ENCODE measurements at regions not wholly inside any gene's neighbourhood (a gene's known extent, or its start where the extent isn't known, plus 50 kb on each side); places are given as distances from the start of the nearest gene placed in this dataset.
"Not testable (repeated sequence)": the region's sequence is repeated elsewhere in the genome, so short reads cannot be mapped to it uniquely, and the experiment has no call there.

- BruUV-seq (replicated peaks); H4K91ac ChIP-seq (ENCODE audit: insufficient read depth, low read depth, low read length); H4K8ac ChIP-seq (ENCODE audit: low read depth in 2 of 2, low read length in 2 of 2); H3K23ac ChIP-seq (ENCODE audit: low read depth, low read length); H2AK5ac ChIP-seq (ENCODE audit: low read depth, low read length); H2BK120ac ChIP-seq (ENCODE audit: low read depth, low read length); H4K5ac ChIP-seq (ENCODE audit: low read depth, low read length); H2AFZ ChIP-seq (replicated peaks; ENCODE audit: low read length, poor library complexity); H3K4me3 ChIP-seq (ENCODE audit: insufficient read depth, low read depth, low read length); H2BK20ac ChIP-seq (ENCODE audit: low read depth, low read length); H3K27me3 ChIP-seq (ENCODE audit: control insufficient read depth, insufficient read depth, low read length); dilution Hi-C loops (cut with HindIII; ENCODE audit: low sequenced_read_pairs, unreplicated experiment); H3K4me1 ChIP-seq (ENCODE audit: control insufficient read depth, insufficient read depth, low read length); H2AK9ac ChIP-seq (replicated peaks; ENCODE audit: low read depth, low read length, poor library complexity); H3K9me1 ChIP-seq (ENCODE audit: insufficient read depth, low read length); H3K14ac ChIP-seq (replicated peaks; ENCODE audit: low read depth, low read length); H3K4ac ChIP-seq (ENCODE audit: low read depth, low read length); CTCF ChIA-PET; intact Hi-C loops (cut with micrococcal nuclease); H3K56ac ChIP-seq (ENCODE audit: extremely low read depth, insufficient read depth, low read length); DNase-seq; ATAC-seq (ENCODE audit: low read depth); H3K9ac ChIP-seq (ENCODE audit: low read depth, low read length); H2BK15ac ChIP-seq (ENCODE audit: low read depth, low read length); H3K36me3 ChIP-seq (ENCODE audit: control insufficient read depth, insufficient read depth, low read length); H2BK5ac ChIP-seq (ENCODE audit: low read depth, low read length, poor library complexity, severe bottlenecking); H3K18ac ChIP-seq (ENCODE audit: low read depth, low read length); H3K4me2 ChIP-seq (ENCODE audit: low read depth, low read length); H3K79me1 ChIP-seq (ENCODE audit: low read depth in 1 of 2, low read length in 2 of 2); H4K20me1 ChIP-seq (ENCODE audit: insufficient read depth, low read length); POLR2A ChIA-PET (ENCODE audit: unreplicated experiment); in situ Hi-C loops (cut with MboI; ENCODE audit: low sequenced_read_pairs); H3K27ac ChIP-seq (ENCODE audit: insufficient read depth, low read length): not testable (repeated sequence)
- WGBS, 2 experiments (ENCODE audit: extremely low coverage in 2 of 2, insufficient read length in 1 of 2) = no CpG with 5 or more reads among the region's 3 CpGs
- H3K9me3 ChIP-seq (ENCODE audit: control insufficient read depth, insufficient read depth, low read length) = peaks cover 28% of the 10 kb centered on the region
Measured at GRCh38 chr21:10345178-10345612, 176.2 kb upstream of the TPTE start.

GRCh38 chr21:10346249-10346648 lies 175.1 kb upstream of the TPTE start:
- H3K18ac ChIP-seq (ENCODE audit: low read depth, low read length); intact Hi-C loops (cut with micrococcal nuclease); H3K4me3 ChIP-seq (ENCODE audit: insufficient read depth, low read depth, low read length); H3K27me3 ChIP-seq (ENCODE audit: control insufficient read depth, insufficient read depth, low read length); H4K8ac ChIP-seq (ENCODE audit: low read depth in 2 of 2, low read length in 2 of 2); H3K27ac ChIP-seq (ENCODE audit: insufficient read depth, low read length); H2AK9ac ChIP-seq (replicated peaks; ENCODE audit: low read depth, low read length, poor library complexity); in situ Hi-C loops (cut with MboI; ENCODE audit: low sequenced_read_pairs); H3K4ac ChIP-seq (ENCODE audit: low read depth, low read length); H2BK120ac ChIP-seq (ENCODE audit: low read depth, low read length); POLR2A ChIA-PET (ENCODE audit: unreplicated experiment); dilution Hi-C loops (cut with HindIII; ENCODE audit: low sequenced_read_pairs, unreplicated experiment); H3K56ac ChIP-seq (ENCODE audit: extremely low read depth, insufficient read depth, low read length); DNase-seq; CTCF ChIA-PET; H3K4me1 ChIP-seq (ENCODE audit: control insufficient read depth, insufficient read depth, low read length); H2BK20ac ChIP-seq (ENCODE audit: low read depth, low read length); H3K4me2 ChIP-seq (ENCODE audit: low read depth, low read length); ATAC-seq (ENCODE audit: low read depth); BruUV-seq (replicated peaks); H3K23ac ChIP-seq (ENCODE audit: low read depth, low read length); H4K5ac ChIP-seq (ENCODE audit: low read depth, low read length); H2BK15ac ChIP-seq (ENCODE audit: low read depth, low read length); H3K79me1 ChIP-seq (ENCODE audit: low read depth in 1 of 2, low read length in 2 of 2); H3K14ac ChIP-seq (replicated peaks; ENCODE audit: low read depth, low read length); H2BK5ac ChIP-seq (ENCODE audit: low read depth, low read length, poor library complexity, severe bottlenecking); H2AFZ ChIP-seq (replicated peaks; ENCODE audit: low read length, poor library complexity); H2AK5ac ChIP-seq (ENCODE audit: low read depth, low read length); H4K91ac ChIP-seq (ENCODE audit: insufficient read depth, low read depth, low read length); H3K36me3 ChIP-seq (ENCODE audit: control insufficient read depth, insufficient read depth, low read length); H3K9ac ChIP-seq (ENCODE audit: low read depth, low read length); H4K20me1 ChIP-seq (ENCODE audit: insufficient read depth, low read length); H3K9me1 ChIP-seq (ENCODE audit: insufficient read depth, low read length): not testable (repeated sequence)
- WGBS, 2 experiments (ENCODE audit: extremely low coverage in 2 of 2, insufficient read length in 1 of 2) = 60% methylated on average over 2 of the region's 5 CpGs; no CpG with 5 or more reads in 1 of the 2 experiments
- peaks cover 28% of the 10 kb centered on the region for H3K9me3 ChIP-seq (ENCODE audit: control insufficient read depth, insufficient read depth, low read length)

Data from IMR-90 (cell line).